DND-41 (cell line): ENCODE measurements at regions not wholly inside any gene's neighbourhood (a gene's known extent, or its start where the extent isn't known, plus 50 kb on each side); places are given as distances from the start of the nearest gene placed in this dataset.

ENCODE experiments used
- CTCF ChIP-seq: IDR thresholded peaks from 2 replicates; pipeline ENCODE4 v1.5.1; 2012; ENCODE audit warnings: borderline replicate concordance, low read length, moderate library complexity, mild to moderate bottlenecking; ENCODE audit not compliant: poor library complexity, severe bottlenecking; ENCODE audit errors: extremely low read depth
- EZH2 ChIP-seq: IDR thresholded peaks from 3 replicates; pipeline ENCODE4 v1.6.1; 2012; ENCODE audit warnings: borderline replicate concordance, low read depth, mild to moderate bottlenecking, moderate library complexity, low read length, inconsistent platforms; ENCODE audit not compliant: severe bottlenecking

GRCh38 chr2:224094413-224094812 lies 55.3 kb upstream of the SERPINE2 start:
- TF ChIP-seq CTCF (no peak), EZH2 (no peak)
